ENCODE measurements at regions not wholly inside any gene's neighbourhood (a gene's known extent, or its start where the extent isn't known, plus 50 kb on each side); places are given as distances from the start of the nearest gene placed in this dataset.

- DNase-seq = no peak
- H3K4me1 Mint-ChIP-seq = no peaks in the 10 kb centered on the region
- no peaks in the 10 kb centered on the region for H3K4me1 ChIP-seq (ENCODE audit: control insufficient read depth, insufficient read depth, low read length)
- 88 to 100% methylated on average over 2 to 3 of the region's 3 CpGs for whole genome bisulfite sequencing, 2 experiments (ENCODE audit: insufficient coverage in 1 of 2, insufficient read length in 1 of 2)
- H3K36me3 Mint-ChIP-seq (ENCODE audit: low read depth) = no peaks in the 10 kb centered on the region
- H3K9ac ChIP-seq (ENCODE audit: extremely low read depth, low read length, poor library complexity, severe bottlenecking) = no peak overlapping the region
- peaks cover 12% of the 10 kb centered on the region for H3K27me3 ChIP-seq (ENCODE audit: control insufficient read depth, insufficient read depth, low read length, poor library complexity, severe bottlenecking)
- no peak for TF ChIP-seq CTCF (conservative IDR thresholded peaks at IDR 0.05)
- H3K36me3 ChIP-seq (ENCODE audit: control insufficient read depth, insufficient read depth, low read length) = no peaks in the 10 kb centered on the region
- H3K9me3 ChIP-seq (ENCODE audit: control insufficient read depth, low read length) = no peaks in the 10 kb centered on the region
- H3K27ac ChIP-seq (ENCODE audit: low read depth, low read length) = no peak overlapping the region
- no peaks in the 10 kb centered on the region for H3K27me3 Mint-ChIP-seq (ENCODE audit: insufficient read depth)
- no peak overlapping the region for H3K4me3 ChIP-seq (ENCODE audit: low read length)
- no peak overlapping the region for H3K4me3 Mint-ChIP-seq
- no peak overlapping the region for H3K27ac Mint-ChIP-seq
- H3K9me3 Mint-ChIP-seq = no peaks in the 10 kb centered on the region
These were observed 1217.9 kb downstream of the VRK1 start for GRCh38 chr14:98014851-98015615.

- no peaks in the 10 kb centered on the region for H3K4me1 Mint-ChIP-seq
- H3K27ac ChIP-seq (ENCODE audit: low read depth, low read length) = no peak overlapping the region
- no peak for TF ChIP-seq CTCF (conservative IDR thresholded peaks at IDR 0.05)
- no peaks in the 10 kb centered on the region for H3K36me3 Mint-ChIP-seq (ENCODE audit: low read depth)
- H3K4me3 Mint-ChIP-seq = no peak overlapping the region
- no peaks in the 10 kb centered on the region for H3K4me1 ChIP-seq (ENCODE audit: control insufficient read depth, insufficient read depth, low read length)
- H3K27me3 ChIP-seq (ENCODE audit: control insufficient read depth, insufficient read depth, low read length, poor library complexity, severe bottlenecking) = peaks cover 12% of the 10 kb centered on the region
- H3K9me3 Mint-ChIP-seq = no peaks in the 10 kb centered on the region
- no peaks in the 10 kb centered on the region for H3K27me3 Mint-ChIP-seq (ENCODE audit: insufficient read depth)
- 53 to 60% methylated on average over 1 to 2 of the region's 2 CpGs for WGBS, 2 experiments (ENCODE audit: insufficient coverage in 1 of 2, insufficient read length in 1 of 2)
- H3K36me3 ChIP-seq (ENCODE audit: control insufficient read depth, insufficient read depth, low read length) = no peaks in the 10 kb centered on the region
- H3K27ac Mint-ChIP-seq = no peak overlapping the region
- no peak overlapping the region for H3K9ac ChIP-seq (ENCODE audit: extremely low read depth, low read length, poor library complexity, severe bottlenecking)
- no peaks in the 10 kb centered on the region for H3K9me3 ChIP-seq (ENCODE audit: control insufficient read depth, low read length)
- no peak for DNase-seq
- H3K4me3 ChIP-seq (ENCODE audit: low read length) = no peak overlapping the region
These were observed 1218.7 kb downstream of the VRK1 start for GRCh38 chr14:98015921-98016320.

GRCh38 chr14:98018628-98019027 is 1221.4 kb downstream of the VRK1 start:
- Histone ChIP-seq H3K27ac (ENCODE audit: low read depth, low read length) (no peak overlapping the region), H3K4me1 (ENCODE audit: control insufficient read depth, insufficient read depth, low read length) (no peaks in the 10 kb centered on the region), H3K27me3 (ENCODE audit: control insufficient read depth, insufficient read depth, low read length, poor library complexity, severe bottlenecking) (peaks cover 12% of the 10 kb centered on the region), H3K9ac (ENCODE audit: extremely low read depth, low read length, poor library complexity, severe bottlenecking) (no peak overlapping the region), H3K36me3 (ENCODE audit: control insufficient read depth, insufficient read depth, low read length) (no peaks in the 10 kb centered on the region), H3K4me3 (ENCODE audit: low read length) (no peak overlapping the region), H3K9me3 (ENCODE audit: control insufficient read depth, low read length) (no peaks in the 10 kb centered on the region)
- WGBS, 2 experiments (ENCODE audit: insufficient coverage in 1 of 2, insufficient read length in 1 of 2) = 92 to 100% methylated on average over 1 to 2 of the region's 2 CpGs
- H3K36me3 Mint-ChIP-seq (ENCODE audit: low read depth) = no peaks in the 10 kb centered on the region
- DNase-seq = no peak
- no peaks in the 10 kb centered on the region for H3K27me3 Mint-ChIP-seq (ENCODE audit: insufficient read depth)
- peaks cover 10% of the 10 kb centered on the region for H3K4me1 Mint-ChIP-seq
- no peaks in the 10 kb centered on the region for H3K9me3 Mint-ChIP-seq
- H3K27ac Mint-ChIP-seq = no peak overlapping the region
- no peak overlapping the region for H3K4me3 Mint-ChIP-seq
- TF ChIP-seq CTCF (conservative IDR thresholded peaks at IDR 0.05) = no peak

All from endodermal cell (in vitro differentiated cells).